Pancreas (tissue), 10 donors: ENCODE measurements at regions not wholly inside any gene's neighbourhood (a gene's known extent, or its start where the extent isn't known, plus 50 kb on each side); places are given as distances from the start of the nearest gene placed in this dataset.

Source experiments
- ATAC-seq, 4 donors: fragments of 200-7000 bp; cut with Tn5 transposase; one replicate each; pipeline versions ENCODE4 v1.8.0 to v1.9.1; 2020; ENCODE audit warnings: mild to moderate bottlenecking in 4 of 4, moderate library complexity in 4 of 4
- DNase-seq, 6 donors: peaks; one replicate each; pipeline ENCODE4 v3.0.0-alpha.2; 2020
- FAIRE-seq: peaks from 2 replicates; lab custom pipeline; 2012; peaks lifted over from hg19 to GRCh38; lab: Jason Lieb, UNC
- H3K27ac ChIP-seq, 4 donors: fragments of 200-600 bp; sonication (generic); 1 replicate in 3 of 4; 2 replicates in 1 of 4; pipeline versions ENCODE4 v1.5.0 to v1.8.0; 2020
- H3K27me3 ChIP-seq, 4 donors: fragments of 200-600 bp; one replicate each; pipeline ENCODE4 v1.8.0; 2021
- H3K36me3 ChIP-seq, 3 donors: fragments of 200-600 bp; sonication (generic) in 1 of 3; one replicate each; pipeline versions ENCODE4 v1.5.0 to v1.8.0; 2020 to 2021
- H3K4me1 ChIP-seq, 3 donors: fragments of 200-600 bp; one replicate each; pipeline ENCODE4 v1.8.0; 2021
- H3K4me3 ChIP-seq, 4 donors: fragments of 200-600 bp; sonication (generic) in 2 of 4; one replicate each; pipeline versions ENCODE4 v1.5.0 to v1.8.0; 2020 to 2021
- H3K9me3 ChIP-seq, 4 donors: fragments of 200-600 bp; one replicate each; pipeline ENCODE4 v1.8.0; 2021
- CTCF ChIP-seq, 4 donors: fragments of 200-600 bp; sonication (generic) in 3 of 4; IDR thresholded peaks; one replicate each; pipeline versions ENCODE4 v1.5.0 to v1.8.0; 2021; ENCODE audit warnings: antibody characterized with exemption in 4 of 4
- WGBS, 2 donors: extraction: QIAGEN DNeasy Blood & Tissue Kit; methylation state at CpG; one replicate each; pipeline ENCODE4 v1.1.7; 2013; 5-methylcytosine and 5-hydroxymethylcytosine counted together
- intact Hi-C, 3 donors: fragments of 100-400 bp; cut with DNase I; formaldehyde crosslinking; loops; one replicate each; pipeline versions ENCODE4 v1.11.1 to v1.14.2; 2022
- donor health status: healthy with polysubstance abuse.
- donor health status: DM: no; HTN: no; CAD: no; lungs with moderate emphysema.
- donor health status: DM: no; HTN: no; CAD: no.
- donor health status: control.
- donor health status: control.
- donor health status: Bipolar disorder and iron deficiency.
- donor health status: DM: yes; HTN: yes; CAD: no.
- donor health status: DM: no; HTN: no; CAD: no.
- donor health status: DM: no; HTN: no; CAD: no.
- donor health status: DM: yes; HTN: yes; CAD: no.

- H3K9me3 ChIP-seq = no peaks in the 10 kb centered on the region
- DNase-seq (no peak), FAIRE-seq (no peak), ATAC-seq (no peak)
- no peak overlapping the region for H3K27ac ChIP-seq
- no peak for TF ChIP-seq CTCF (IDR thresholded peaks at IDR 0.05)
- intact Hi-C loops = no loop called here
- H3K4me1 ChIP-seq = no peaks in the 10 kb centered on the region
- 87 to 92% methylated on average over 4 of the region's 4 CpGs for WGBS, 2 donors
- no peak overlapping the region for H3K4me3 ChIP-seq
- no peaks in the 10 kb centered on the region for H3K36me3 ChIP-seq
- no peaks in the 10 kb centered on the region for H3K27me3 ChIP-seq
Measured at GRCh38 chr3:174639406-174639805, 219.7 kb upstream of the NAALADL2 start.

DNA sequence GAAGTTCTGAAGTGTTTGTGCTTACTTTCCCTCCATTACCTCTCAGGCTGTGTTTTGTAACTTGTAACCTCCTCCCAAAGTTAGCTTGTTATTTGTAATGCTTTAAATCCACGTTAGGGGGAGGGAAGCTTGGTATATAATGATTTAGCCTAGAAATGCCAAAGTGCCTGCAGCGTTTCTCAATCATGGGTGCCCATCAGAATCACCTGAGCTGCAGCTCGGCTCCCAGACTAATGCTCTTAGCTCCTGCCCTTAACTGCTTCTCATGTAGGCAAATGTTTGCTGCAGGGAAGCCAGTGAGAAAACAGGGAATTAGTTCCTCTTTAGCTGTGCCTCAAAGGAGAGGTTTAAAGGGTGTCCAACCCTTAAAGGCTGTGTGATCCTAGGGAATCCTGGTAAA, 219.2 kb upstream of the NAALADL2 start:
- Histone ChIP-seq H3K36me3 (no peaks in the 10 kb centered on the region), H3K27me3 (no peaks in the 10 kb centered on the region), H3K27ac (no peak overlapping the region), H3K4me3 (no peak overlapping the region), H3K4me1 (no peaks in the 10 kb centered on the region), H3K9me3 (no peaks in the 10 kb centered on the region)
- no peak for DNase-seq
- no peak for FAIRE-seq
- no peak for ATAC-seq
- TF ChIP-seq CTCF (IDR thresholded peaks at IDR 0.05) = no peak
- intact Hi-C loops = no loop called here
- 54 to 59% methylated on average over 3 of the region's 3 CpGs for WGBS, 2 donors

DNA sequence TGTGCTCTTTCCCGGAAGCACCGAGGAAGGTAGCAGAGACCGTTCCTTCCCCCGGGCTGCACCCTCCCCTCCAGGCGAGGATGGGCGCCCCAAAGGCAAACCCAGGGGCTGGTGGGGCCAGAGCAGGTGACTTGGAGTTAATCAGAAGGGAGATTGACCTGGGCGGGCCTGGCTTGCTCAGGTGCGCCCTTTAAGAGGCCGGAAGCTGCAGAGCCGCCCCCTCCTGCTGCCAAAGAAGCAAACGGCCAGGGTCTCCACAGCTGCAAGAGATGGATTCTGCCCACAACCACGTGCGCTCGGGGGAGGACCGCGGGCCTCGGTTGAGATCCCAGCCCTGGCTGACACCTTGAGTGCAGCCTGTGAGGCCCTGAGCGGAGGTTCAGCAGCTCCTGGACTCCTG, 218.2 kb upstream of the NAALADL2 start:
- intact Hi-C loops = no loop called here
- H3K4me1 ChIP-seq = no peaks in the 10 kb centered on the region
- WGBS, 2 donors = 87 to 93% methylated on average over 18 of the region's 18 CpGs
- FAIRE-seq (no peak), ATAC-seq (no peak), DNase-seq (peak in 2 of 6 donors; percentile 9 to 45)
- no peak for TF ChIP-seq CTCF (IDR thresholded peaks at IDR 0.05)
- H3K36me3 ChIP-seq = no peaks in the 10 kb centered on the region
- H3K4me3 ChIP-seq = no peak overlapping the region
- H3K27ac ChIP-seq = no peak overlapping the region
- H3K27me3 ChIP-seq = no peaks in the 10 kb centered on the region
- H3K9me3 ChIP-seq = no peaks in the 10 kb centered on the region

GRCh38 chr3:174644287-174644686, 214.8 kb upstream of the NAALADL2 start:
- DNase-seq = no peak
- Histone ChIP-seq H3K4me3 (no peak overlapping the region), H3K9me3 (no peaks in the 10 kb centered on the region), H3K27ac (no peak overlapping the region), H3K27me3 (no peaks in the 10 kb centered on the region), H3K4me1 (no peaks in the 10 kb centered on the region), H3K36me3 (no peaks in the 10 kb centered on the region)
- no peak for ATAC-seq
- FAIRE-seq = no peak
- no peak for TF ChIP-seq CTCF (IDR thresholded peaks at IDR 0.05)
- intact Hi-C loops = no loop called here

DNA sequence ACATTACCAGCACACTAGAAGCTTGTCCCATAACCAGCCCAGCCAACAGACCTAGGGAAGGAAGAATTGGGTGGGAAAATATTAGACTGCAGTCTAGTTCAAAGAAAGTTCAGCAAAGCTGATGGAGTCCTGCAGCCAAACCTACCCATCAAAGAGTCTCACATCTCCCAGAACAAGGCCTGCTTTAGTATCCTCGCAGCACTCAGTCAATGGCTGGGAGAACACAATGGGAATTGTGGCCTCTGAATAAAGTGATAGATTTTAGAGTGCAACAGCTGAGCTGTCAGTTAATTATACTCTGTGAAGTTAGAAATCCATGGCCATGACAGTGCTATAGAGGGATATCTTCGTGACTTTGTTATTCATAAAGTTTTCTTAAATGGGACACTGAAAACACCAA, 207.2 kb upstream of the NAALADL2 start:
- Histone ChIP-seq H3K4me1 (no peaks in the 10 kb centered on the region), H3K27ac (no peak overlapping the region), H3K27me3 (no peaks in the 10 kb centered on the region), H3K9me3 (no peaks in the 10 kb centered on the region), H3K36me3 (no peaks in the 10 kb centered on the region), H3K4me3 (no peak overlapping the region)
- WGBS, 2 donors = 88 to 95% methylated on average over 2 of the region's 2 CpGs
- no peak for TF ChIP-seq CTCF (IDR thresholded peaks at IDR 0.05)
- DNase-seq (no peak), FAIRE-seq (no peak), ATAC-seq (no peak)
- intact Hi-C loops = no loop called here
